Activated CD4-positive, alpha-beta T cell treated with anti-CD3 and anti-CD28 coated beads for 48 hours (primary cell): ENCODE measurements at regions not wholly inside any gene's neighbourhood (a gene's known extent, or its start where the extent isn't known, plus 50 kb on each side); places are given as distances from the start of the nearest gene placed in this dataset.

ENCODE experiments used
- DNase-seq: peaks from one replicate; pipeline ENCODE4 v3.0.0-alpha.2; 2020

DNA sequence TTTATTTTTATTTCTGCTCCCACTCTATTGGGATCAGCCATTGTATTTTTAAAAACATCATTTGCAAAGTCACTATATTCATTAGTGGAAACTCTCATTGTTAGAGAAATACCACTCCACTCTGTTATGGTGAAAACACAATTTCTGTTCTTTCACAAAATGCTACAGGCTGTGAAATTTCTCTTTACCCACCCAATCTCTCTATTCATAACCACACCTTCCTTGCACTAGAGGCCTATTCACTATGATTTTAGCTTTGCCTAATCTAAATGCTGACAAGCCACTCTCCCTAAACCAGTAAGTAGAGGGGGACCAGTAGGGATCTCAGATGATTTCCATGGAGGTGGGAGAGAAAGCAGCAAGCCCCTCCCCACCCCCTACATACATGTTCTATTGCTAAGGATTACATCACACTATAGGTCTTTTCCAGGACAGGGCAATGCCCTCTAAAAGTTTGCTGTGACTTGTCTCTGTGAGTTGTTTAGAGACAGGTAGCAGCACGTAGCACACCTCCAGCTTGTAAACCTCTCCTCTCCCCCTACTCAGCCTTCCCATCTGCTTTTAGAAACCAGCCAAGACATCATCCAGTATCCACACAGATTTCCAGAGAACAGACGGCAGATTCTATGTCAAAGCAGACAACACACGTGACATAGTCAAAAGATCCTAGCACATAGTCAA lies 58.3 kb upstream of the PPP1R3C start:
- DNase-seq = no peak

DNA sequence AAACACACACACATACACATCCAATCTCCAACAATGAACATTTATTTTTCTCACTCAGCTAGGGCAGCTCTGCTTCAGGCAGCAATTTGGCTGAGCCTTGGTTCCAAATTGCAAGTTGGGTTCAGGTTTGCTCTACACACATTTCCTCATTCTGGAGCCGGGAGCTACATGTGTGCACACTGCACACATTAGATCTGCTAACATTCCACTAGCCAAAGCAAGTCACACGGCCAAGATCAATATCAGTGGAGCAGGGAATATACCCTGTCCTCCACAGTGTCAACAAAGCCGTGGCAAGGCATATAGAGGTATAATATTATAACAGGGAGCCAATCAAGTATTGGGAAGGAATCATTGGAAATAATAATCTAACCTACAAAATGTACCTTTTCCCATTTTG lies 57.5 kb upstream of the PPP1R3C start:
- no peak for DNase-seq

DNA sequence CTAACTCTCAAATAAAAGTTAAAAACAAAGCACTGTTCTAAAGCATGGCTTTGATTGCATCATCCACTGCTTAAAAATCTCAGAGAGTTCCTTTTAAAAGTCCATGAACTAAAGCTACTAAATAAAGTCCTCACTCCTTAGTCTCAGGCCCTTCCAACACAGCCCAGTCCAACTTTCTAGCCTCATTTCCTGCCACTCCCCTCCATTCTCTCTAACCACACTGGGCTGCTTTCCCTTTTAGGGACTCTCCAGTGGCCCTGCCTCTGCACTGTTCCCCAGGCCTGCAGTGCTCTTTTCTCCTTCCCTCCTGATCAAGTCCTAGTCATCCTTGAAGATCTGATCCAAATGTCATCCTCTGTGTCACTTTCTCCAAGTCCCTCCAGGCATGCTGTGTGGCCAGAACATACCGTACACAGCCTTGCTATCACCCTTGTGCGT lies 56.9 kb upstream of the PPP1R3C start:
- no peak for DNase-seq

DNA sequence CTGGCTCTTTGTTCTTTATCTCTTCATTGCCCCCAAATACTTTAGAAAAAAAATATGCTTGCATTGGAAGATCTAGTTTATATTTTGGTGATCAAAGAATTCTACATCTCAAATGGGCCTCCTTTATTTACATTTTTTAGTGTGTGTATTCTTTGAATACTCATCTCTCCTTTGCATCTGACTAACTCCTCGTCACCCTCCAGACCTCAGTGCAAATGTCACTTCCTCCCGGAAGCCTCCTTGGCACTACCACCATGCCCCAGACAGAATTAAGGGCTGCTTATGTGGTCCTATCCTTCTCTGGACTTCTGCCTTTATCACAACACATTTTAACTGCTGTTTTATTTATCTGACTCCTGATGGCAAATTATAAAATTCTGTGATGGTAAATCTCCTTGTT lies 52.0 kb upstream of the PPP1R3C start:
- no peak for DNase-seq

- no peak for DNase-seq
Observed at GRCh38 chr10:91683975-91684374, 51.1 kb upstream of the PPP1R3C start.

GRCh38 chr10:91682912-91683311 lies 50.0 kb upstream of the PPP1R3C start:
- DNase-seq = no peak
